Upper lobe of left lung (tissue), 4 donors: ENCODE measurements at regions not wholly inside any gene's neighbourhood (a gene's known extent, or its start where the extent isn't known, plus 50 kb on each side); places are given as distances from the start of the nearest gene placed in this dataset.

ENCODE experiments used
- POLR2AphosphoS5 ChIP-seq, 2 donors: sonication (generic); formaldehyde crosslinking; IDR thresholded peaks; one replicate each; pipeline ENCODE4 v1.5.1; 2017; ENCODE audit warnings: antibody characterized with exemption in 2 of 2
- TF ChIP-seq, protein P1 (sequence below), 6 experiments: fragments of 450-650 bp in 4 of 6; fragments of 200-600 bp in 2 of 6; sonication (generic) in 2 of 6; IDR thresholded peaks; one replicate each; pipeline ENCODE4 v1.5.1; 2016 to 2019; ENCODE audit warnings: antibody characterized with exemption in 6 of 6

DNA sequence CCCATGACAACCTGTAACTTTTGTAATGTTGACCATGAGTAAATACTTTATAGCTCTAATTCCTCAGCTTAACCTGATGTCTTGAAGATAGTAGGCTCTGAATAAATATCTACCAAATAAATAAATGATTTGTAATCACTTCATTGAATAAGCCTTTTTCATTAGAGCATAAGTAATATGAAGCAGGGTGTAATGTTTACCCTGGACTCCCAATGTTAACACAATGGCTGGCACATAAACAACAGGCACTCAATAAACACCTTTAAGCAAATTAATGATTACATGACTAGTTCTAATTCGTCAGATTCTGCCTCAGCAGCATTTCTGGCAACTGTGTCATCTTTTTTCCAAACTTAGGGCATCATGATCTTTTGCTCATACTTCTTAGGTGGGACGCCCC, 396.3 kb downstream of the LIG4 start:
- no peak for TF ChIP-seq POLR2AphosphoS5 (IDR thresholded peaks at IDR 0.05)
- TF ChIP-seq, protein P1, sequence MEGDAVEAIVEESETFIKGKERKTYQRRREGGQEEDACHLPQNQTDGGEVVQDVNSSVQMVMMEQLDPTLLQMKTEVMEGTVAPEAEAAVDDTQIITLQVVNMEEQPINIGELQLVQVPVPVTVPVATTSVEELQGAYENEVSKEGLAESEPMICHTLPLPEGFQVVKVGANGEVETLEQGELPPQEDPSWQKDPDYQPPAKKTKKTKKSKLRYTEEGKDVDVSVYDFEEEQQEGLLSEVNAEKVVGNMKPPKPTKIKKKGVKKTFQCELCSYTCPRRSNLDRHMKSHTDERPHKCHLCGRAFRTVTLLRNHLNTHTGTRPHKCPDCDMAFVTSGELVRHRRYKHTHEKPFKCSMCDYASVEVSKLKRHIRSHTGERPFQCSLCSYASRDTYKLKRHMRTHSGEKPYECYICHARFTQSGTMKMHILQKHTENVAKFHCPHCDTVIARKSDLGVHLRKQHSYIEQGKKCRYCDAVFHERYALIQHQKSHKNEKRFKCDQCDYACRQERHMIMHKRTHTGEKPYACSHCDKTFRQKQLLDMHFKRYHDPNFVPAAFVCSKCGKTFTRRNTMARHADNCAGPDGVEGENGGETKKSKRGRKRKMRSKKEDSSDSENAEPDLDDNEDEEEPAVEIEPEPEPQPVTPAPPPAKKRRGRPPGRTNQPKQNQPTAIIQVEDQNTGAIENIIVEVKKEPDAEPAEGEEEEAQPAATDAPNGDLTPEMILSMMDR (IDR thresholded peaks at IDR 0.05), result no peak
